ENCODE measurements at regions not wholly inside any gene's neighbourhood (a gene's known extent, or its start where the extent isn't known, plus 50 kb on each side); places are given as distances from the start of the nearest gene placed in this dataset.

- Histone ChIP-seq H3K9me3 (no peaks in the 10 kb centered on the region), H3K36me3 (no peaks in the 10 kb centered on the region), H3K27me3 (no peaks in the 10 kb centered on the region), H3K4me1 (no peaks in the 10 kb centered on the region), H3K9ac (ENCODE audit: low read depth in 2 of 2, low read length in 2 of 2) (no peak overlapping the region), H3K27ac (no peak overlapping the region), H3K4me3 (no peak overlapping the region)
- DNase-seq = peak; percentile 4
- intact Hi-C loops (cut with DNase I) = no loop called here
- TF ChIP-seq, protein P1, sequence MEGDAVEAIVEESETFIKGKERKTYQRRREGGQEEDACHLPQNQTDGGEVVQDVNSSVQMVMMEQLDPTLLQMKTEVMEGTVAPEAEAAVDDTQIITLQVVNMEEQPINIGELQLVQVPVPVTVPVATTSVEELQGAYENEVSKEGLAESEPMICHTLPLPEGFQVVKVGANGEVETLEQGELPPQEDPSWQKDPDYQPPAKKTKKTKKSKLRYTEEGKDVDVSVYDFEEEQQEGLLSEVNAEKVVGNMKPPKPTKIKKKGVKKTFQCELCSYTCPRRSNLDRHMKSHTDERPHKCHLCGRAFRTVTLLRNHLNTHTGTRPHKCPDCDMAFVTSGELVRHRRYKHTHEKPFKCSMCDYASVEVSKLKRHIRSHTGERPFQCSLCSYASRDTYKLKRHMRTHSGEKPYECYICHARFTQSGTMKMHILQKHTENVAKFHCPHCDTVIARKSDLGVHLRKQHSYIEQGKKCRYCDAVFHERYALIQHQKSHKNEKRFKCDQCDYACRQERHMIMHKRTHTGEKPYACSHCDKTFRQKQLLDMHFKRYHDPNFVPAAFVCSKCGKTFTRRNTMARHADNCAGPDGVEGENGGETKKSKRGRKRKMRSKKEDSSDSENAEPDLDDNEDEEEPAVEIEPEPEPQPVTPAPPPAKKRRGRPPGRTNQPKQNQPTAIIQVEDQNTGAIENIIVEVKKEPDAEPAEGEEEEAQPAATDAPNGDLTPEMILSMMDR (IDR thresholded peaks at IDR 0.05) = no peak
Observed at GRCh38 chr7:73969991-73970390, 58.0 kb upstream of the ELN start.

GRCh38 chr7:73970801-73971229 lies 57.2 kb upstream of the ELN start:
- DNase-seq = peak; percentile 14
- H3K36me3 ChIP-seq = no peaks in the 10 kb centered on the region
- no peaks in the 10 kb centered on the region for H3K4me1 ChIP-seq
- no peak overlapping the region for H3K27ac ChIP-seq
- H3K9ac ChIP-seq (ENCODE audit: low read depth in 2 of 2, low read length in 2 of 2) = no peak overlapping the region
- H3K4me3 ChIP-seq = no peak overlapping the region
- H3K9me3 ChIP-seq = no peaks in the 10 kb centered on the region
- intact Hi-C loops (cut with DNase I) = no loop called here
- TF ChIP-seq, protein P1 (IDR thresholded peaks at IDR 0.05) = no peak
- H3K27me3 ChIP-seq = no peaks in the 10 kb centered on the region

DNA sequence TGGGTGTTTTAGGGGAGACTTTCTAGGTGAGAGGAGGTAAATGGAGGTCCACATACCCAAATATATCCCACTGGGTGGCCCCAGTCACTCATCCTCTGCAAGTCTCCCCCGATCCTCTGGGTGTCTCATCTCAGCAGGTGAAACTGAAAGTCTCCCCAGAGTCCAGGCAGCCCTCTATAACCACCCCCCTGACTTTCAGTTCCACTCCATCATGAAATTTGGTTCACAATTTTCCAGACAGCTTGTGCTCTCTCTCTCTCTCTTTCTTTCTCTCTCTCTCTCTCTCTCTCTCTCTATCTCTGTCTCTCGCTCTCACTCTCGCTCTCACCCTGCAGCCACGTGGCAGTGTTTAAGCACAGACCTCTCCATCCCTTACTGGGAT lies 56.7 kb upstream of the ELN start:
- DNase-seq = peak; percentile 3
- Histone ChIP-seq H3K9me3 (no peaks in the 10 kb centered on the region), H3K4me1 (no peaks in the 10 kb centered on the region), H3K4me3 (no peak overlapping the region), H3K9ac (ENCODE audit: low read depth in 2 of 2, low read length in 2 of 2) (no peak overlapping the region), H3K27me3 (no peaks in the 10 kb centered on the region), H3K36me3 (no peaks in the 10 kb centered on the region), H3K27ac (no peak overlapping the region)
- intact Hi-C loops (cut with DNase I) = no loop called here
- TF ChIP-seq, protein P1 (IDR thresholded peaks at IDR 0.05) = no peak

- H3K4me1 ChIP-seq = no peaks in the 10 kb centered on the region
- H3K36me3 ChIP-seq = no peaks in the 10 kb centered on the region
- intact Hi-C loops (cut with DNase I) = no loop called here
- H3K4me3 ChIP-seq = no peak overlapping the region
- no peaks in the 10 kb centered on the region for H3K27me3 ChIP-seq
- TF ChIP-seq, protein P1 (IDR thresholded peaks at IDR 0.05) = no peak
- no peaks in the 10 kb centered on the region for H3K9me3 ChIP-seq
- DNase-seq = peak; percentile 19
- no peak overlapping the region for H3K27ac ChIP-seq
- H3K9ac ChIP-seq (ENCODE audit: low read depth in 2 of 2, low read length in 2 of 2) = no peak overlapping the region
Observed at GRCh38 chr7:73971704-73972341, 56.1 kb upstream of the ELN start.

GRCh38 chr7:73972614-73973013 lies 55.4 kb upstream of the ELN start:
- TF ChIP-seq, protein P1 (IDR thresholded peaks at IDR 0.05) = no peak
- H3K4me1 ChIP-seq = no peaks in the 10 kb centered on the region
- intact Hi-C loops (cut with DNase I) = no loop called here
- no peaks in the 10 kb centered on the region for H3K27me3 ChIP-seq
- no peak overlapping the region for H3K4me3 ChIP-seq
- no peak overlapping the region for H3K27ac ChIP-seq
- no peaks in the 10 kb centered on the region for H3K36me3 ChIP-seq
- no peaks in the 10 kb centered on the region for H3K9me3 ChIP-seq
- no peak for DNase-seq
- no peak overlapping the region for H3K9ac ChIP-seq (ENCODE audit: low read depth in 2 of 2, low read length in 2 of 2)

Measured in colonic mucosa (tissue), 4 donors.